ENCODE measurements at regions not wholly inside any gene's neighbourhood (a gene's known extent, or its start where the extent isn't known, plus 50 kb on each side); places are given as distances from the start of the nearest gene placed in this dataset.
"Not testable (repeated sequence)": the region's sequence is repeated elsewhere in the genome, so short reads cannot be mapped to it uniquely, and the experiment has no call there.

- TF ChIP-seq REST (IDR thresholded peaks at IDR 0.05; ENCODE audit: insufficient replicate concordance, low read depth) (no peak), GABPA (IDR thresholded peaks at IDR 0.05; ENCODE audit: low read depth) (no peak), SPI1 (IDR thresholded peaks at IDR 0.05; ENCODE audit: borderline replicate concordance, low read depth) (no peak), CTCF (IDR thresholded peaks at IDR 0.05; ENCODE audit: insufficient read depth, low read length) (no peak), POLR2AphosphoS5 (IDR thresholded peaks at IDR 0.05; ENCODE audit: low read depth) (no peak)
- Histone ChIP-seq H3K27me3 (ENCODE audit: insufficient read depth, poor library complexity, severe bottlenecking) (no peaks in the 10 kb centered on the region), H3K27ac (replicated peaks) (no peak overlapping the region), H3K4me3 (replicated peaks; ENCODE audit: insufficient read depth, low read length) (no peak overlapping the region)
- no peak for DNase-seq (ENCODE audit: low read depth in 1 of 2, low spot score in 1 of 2)
These were observed 592.4 kb downstream of the TBC1D22A start for GRCh38 chr22:47354668-47355387.

GRCh38 chr22:47352920-47353700 lies 590.7 kb downstream of the TBC1D22A start:
- TF ChIP-seq CTCF (IDR thresholded peaks at IDR 0.05; ENCODE audit: insufficient read depth, low read length): no peak
- TF ChIP-seq SPI1 (IDR thresholded peaks at IDR 0.05; ENCODE audit: borderline replicate concordance, low read depth): no peak
- TF ChIP-seq REST (IDR thresholded peaks at IDR 0.05; ENCODE audit: insufficient replicate concordance, low read depth): no peak
- no peak for TF ChIP-seq GABPA (IDR thresholded peaks at IDR 0.05; ENCODE audit: low read depth)
- no peak for TF ChIP-seq POLR2AphosphoS5 (IDR thresholded peaks at IDR 0.05; ENCODE audit: low read depth)
- Histone ChIP-seq H3K4me3 (replicated peaks; ENCODE audit: insufficient read depth, low read length) (no peak overlapping the region), H3K27me3 (ENCODE audit: insufficient read depth, poor library complexity, severe bottlenecking) (no peaks in the 10 kb centered on the region), H3K27ac (replicated peaks) (no peak overlapping the region)
- no peak for DNase-seq (ENCODE audit: low read depth in 1 of 2, low spot score in 1 of 2)

GRCh38 chr22:47351836-47352579 lies 589.6 kb downstream of the TBC1D22A start:
- Histone ChIP-seq H3K27ac (replicated peaks) (no peak overlapping the region), H3K27me3 (ENCODE audit: insufficient read depth, poor library complexity, severe bottlenecking) (no peaks in the 10 kb centered on the region), H3K4me3 (replicated peaks; ENCODE audit: insufficient read depth, low read length) (no peak overlapping the region)
- DNase-seq (ENCODE audit: low read depth in 1 of 2, low spot score in 1 of 2): no peak
- no peak for TF ChIP-seq GABPA (IDR thresholded peaks at IDR 0.05; ENCODE audit: low read depth)
- no peak for TF ChIP-seq POLR2AphosphoS5 (IDR thresholded peaks at IDR 0.05; ENCODE audit: low read depth)
- no peak for TF ChIP-seq SPI1 (IDR thresholded peaks at IDR 0.05; ENCODE audit: borderline replicate concordance, low read depth)
- TF ChIP-seq CTCF (IDR thresholded peaks at IDR 0.05; ENCODE audit: insufficient read depth, low read length): no peak
- TF ChIP-seq REST (IDR thresholded peaks at IDR 0.05; ENCODE audit: insufficient replicate concordance, low read depth): no peak

GRCh38 chr22:47346287-47346686 lies 583.8 kb downstream of the TBC1D22A start:
- H3K4me3 ChIP-seq (replicated peaks; ENCODE audit: insufficient read depth, low read length); H3K27me3 ChIP-seq (ENCODE audit: insufficient read depth, poor library complexity, severe bottlenecking); DNase-seq (ENCODE audit: low read depth in 1 of 2, low spot score in 1 of 2); H3K27ac ChIP-seq (replicated peaks): not testable (repeated sequence)

Data from HL-60 (cell line).